HUES6 (cell line): ENCODE measurements at regions not wholly inside any gene's neighbourhood (a gene's known extent, or its start where the extent isn't known, plus 50 kb on each side); places are given as distances from the start of the nearest gene placed in this dataset.

ENCODE experiments used
- H3K27ac ChIP-seq: 2 replicates; pipeline ENCODE4 v1.7.0; 2013; ENCODE audit warnings: low read depth, mild to moderate bottlenecking, low read length, inconsistent platforms
- H3K27me3 ChIP-seq: 2 replicates; pipeline ENCODE4 v1.6.1; 2013; ENCODE audit warnings: low read length; ENCODE audit not compliant: control insufficient read depth, insufficient read depth
- H3K36me3 ChIP-seq: 2 replicates; pipeline ENCODE4 v1.6.1; 2013; ENCODE audit warnings: low read length; ENCODE audit not compliant: control insufficient read depth, insufficient read depth
- H3K4me1 ChIP-seq: 2 replicates; pipeline ENCODE4 v1.6.1; 2013; ENCODE audit warnings: low read length; ENCODE audit not compliant: control insufficient read depth, insufficient read depth
- H3K4me3 ChIP-seq: 2 replicates; pipeline ENCODE4 v1.5.1; 2013; ENCODE audit warnings: low read depth, low read length
- H3K9ac ChIP-seq: one replicate; pipeline ENCODE4 v1.6.1; 2013; ENCODE audit warnings: mild to moderate bottlenecking, low read length
- H3K9me3 ChIP-seq: 2 replicates; pipeline ENCODE4 v1.6.1; 2013; ENCODE audit warnings: low read depth, low read length; ENCODE audit not compliant: control insufficient read depth, insufficient read depth

DNA sequence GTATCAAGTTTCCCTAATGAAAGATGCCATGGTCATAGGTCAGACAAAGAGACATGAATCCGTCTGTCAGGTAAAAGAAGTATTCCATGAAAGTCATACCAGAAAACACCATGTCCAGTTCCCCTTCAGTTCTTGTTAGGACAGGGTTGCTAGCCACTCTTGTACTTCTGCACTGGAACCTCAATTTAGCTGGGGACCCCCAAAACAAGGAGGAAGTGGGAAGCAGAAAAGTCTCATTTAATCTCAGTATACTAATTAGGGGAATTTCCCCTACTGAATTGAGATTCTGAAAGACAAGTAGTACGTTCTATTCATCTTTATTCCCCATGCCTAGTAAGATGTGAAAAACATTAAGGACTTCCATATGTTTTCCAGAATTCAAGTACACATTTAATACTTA is 1289.9 kb upstream of the B3GALT2 start:
- Histone ChIP-seq H3K4me1 (no peaks in the 10 kb centered on the region), H3K9ac (no peak overlapping the region), H3K4me3 (no peak overlapping the region), H3K9me3 (no peaks in the 10 kb centered on the region), H3K27me3 (no peaks in the 10 kb centered on the region), H3K36me3 (no peaks in the 10 kb centered on the region), H3K27ac (no peak overlapping the region)

DNA sequence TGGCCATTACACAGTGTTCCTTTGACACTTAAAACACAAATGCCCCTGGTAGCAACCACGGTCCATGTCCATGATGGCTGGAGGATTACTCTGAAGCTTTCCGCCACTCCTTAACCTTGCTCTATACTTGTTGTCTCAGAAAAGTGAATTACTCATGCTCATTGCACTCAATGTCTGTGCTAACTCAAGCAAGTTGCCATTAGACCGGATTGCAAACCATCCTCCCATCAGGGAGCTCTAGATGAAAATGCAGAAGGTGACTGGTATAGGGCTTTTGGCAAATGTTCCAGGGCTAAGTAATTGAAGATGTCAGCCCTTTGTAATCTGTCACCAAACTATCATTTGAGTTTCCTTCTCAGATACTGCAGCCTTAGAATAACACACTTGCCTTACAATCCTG is 1288.3 kb upstream of the B3GALT2 start:
- no peaks in the 10 kb centered on the region for H3K4me1 ChIP-seq
- H3K9me3 ChIP-seq: no peaks in the 10 kb centered on the region
- H3K27ac ChIP-seq: no peak overlapping the region
- no peaks in the 10 kb centered on the region for H3K36me3 ChIP-seq
- H3K4me3 ChIP-seq: no peak overlapping the region
- H3K9ac ChIP-seq: no peak overlapping the region
- no peaks in the 10 kb centered on the region for H3K27me3 ChIP-seq

- H3K27ac ChIP-seq: no peak overlapping the region
- H3K9me3 ChIP-seq: no peaks in the 10 kb centered on the region
- H3K36me3 ChIP-seq: no peaks in the 10 kb centered on the region
- no peaks in the 10 kb centered on the region for H3K27me3 ChIP-seq
- no peak overlapping the region for H3K4me3 ChIP-seq
- no peaks in the 10 kb centered on the region for H3K4me1 ChIP-seq
- no peak overlapping the region for H3K9ac ChIP-seq
These were observed 1287.4 kb upstream of the B3GALT2 start for GRCh38 chr1:194473766-194474165.

- Histone ChIP-seq H3K27me3 (no peaks in the 10 kb centered on the region), H3K9me3 (no peaks in the 10 kb centered on the region), H3K27ac (no peak overlapping the region), H3K4me1 (no peaks in the 10 kb centered on the region), H3K9ac (no peak overlapping the region), H3K36me3 (no peaks in the 10 kb centered on the region), H3K4me3 (no peak overlapping the region)
These were observed 1282.9 kb upstream of the B3GALT2 start for GRCh38 chr1:194469282-194469681.

DNA sequence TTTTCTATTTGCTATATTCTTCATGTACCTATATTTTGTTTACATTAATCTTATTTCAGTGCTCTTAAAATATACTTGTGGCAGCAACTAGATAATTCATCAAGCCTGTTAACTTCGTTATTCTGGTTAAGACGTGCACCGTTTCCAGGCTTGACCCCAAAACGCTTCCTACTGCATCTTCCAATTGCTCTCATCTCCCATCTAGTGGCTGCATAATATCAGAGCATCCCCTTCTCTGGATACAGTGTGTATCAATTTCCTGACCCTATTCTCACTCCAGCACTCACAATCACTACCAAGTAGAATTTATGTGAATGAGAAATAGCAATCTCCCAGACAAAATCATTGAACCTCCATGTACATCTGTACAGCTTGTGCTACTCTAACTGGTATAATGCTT is 1280.3 kb upstream of the B3GALT2 start:
- Histone ChIP-seq H3K27ac (no peak overlapping the region), H3K36me3 (no peaks in the 10 kb centered on the region), H3K4me3 (no peak overlapping the region), H3K27me3 (no peaks in the 10 kb centered on the region), H3K4me1 (no peaks in the 10 kb centered on the region), H3K9ac (no peak overlapping the region), H3K9me3 (no peaks in the 10 kb centered on the region)

DNA sequence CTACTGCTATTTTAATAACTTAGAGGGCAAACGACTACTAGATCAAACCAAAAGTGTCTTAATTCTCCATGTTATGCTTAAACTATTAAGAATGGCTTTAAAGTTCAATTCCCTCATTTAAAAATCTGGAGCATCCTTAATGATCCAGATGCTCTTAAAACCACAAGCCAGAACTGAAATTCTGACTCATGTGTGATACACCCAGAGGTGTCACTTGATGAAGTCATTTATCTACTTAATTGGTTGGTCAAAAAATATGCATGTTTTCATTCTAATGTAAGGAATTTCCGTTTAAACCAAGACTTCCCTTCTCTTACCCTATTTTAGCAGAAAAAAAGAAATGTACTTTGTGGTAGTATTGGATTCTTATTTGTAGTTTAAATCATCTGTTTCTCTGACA is 1261.2 kb upstream of the B3GALT2 start:
- H3K9me3 ChIP-seq: no peaks in the 10 kb centered on the region
- H3K4me3 ChIP-seq: no peak overlapping the region
- no peak overlapping the region for H3K9ac ChIP-seq
- no peaks in the 10 kb centered on the region for H3K4me1 ChIP-seq
- no peaks in the 10 kb centered on the region for H3K36me3 ChIP-seq
- no peaks in the 10 kb centered on the region for H3K27me3 ChIP-seq
- H3K27ac ChIP-seq: no peak overlapping the region

DNA sequence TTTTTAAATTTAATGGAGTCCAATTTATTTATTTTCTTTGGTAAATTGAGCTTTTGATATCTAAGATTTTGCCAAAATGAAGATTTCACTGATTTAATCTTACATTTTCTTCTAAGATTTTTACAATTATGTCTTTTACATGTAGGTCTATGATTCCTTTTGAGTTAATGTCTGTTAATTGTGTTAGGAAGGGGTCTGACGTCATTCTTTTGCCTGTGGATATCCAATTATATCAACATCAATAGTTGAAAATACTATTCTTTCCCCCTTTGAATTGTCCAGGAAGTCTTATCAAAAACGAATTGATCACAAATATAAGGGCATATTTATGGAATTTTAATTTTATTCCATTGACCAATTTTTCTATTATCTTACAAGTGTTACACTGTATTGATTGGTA is 1258.8 kb upstream of the B3GALT2 start:
- Histone ChIP-seq H3K4me1 (no peaks in the 10 kb centered on the region), H3K9ac (no peak overlapping the region), H3K9me3 (no peaks in the 10 kb centered on the region), H3K36me3 (no peaks in the 10 kb centered on the region), H3K27ac (no peak overlapping the region), H3K27me3 (no peaks in the 10 kb centered on the region), H3K4me3 (no peak overlapping the region)

DNA sequence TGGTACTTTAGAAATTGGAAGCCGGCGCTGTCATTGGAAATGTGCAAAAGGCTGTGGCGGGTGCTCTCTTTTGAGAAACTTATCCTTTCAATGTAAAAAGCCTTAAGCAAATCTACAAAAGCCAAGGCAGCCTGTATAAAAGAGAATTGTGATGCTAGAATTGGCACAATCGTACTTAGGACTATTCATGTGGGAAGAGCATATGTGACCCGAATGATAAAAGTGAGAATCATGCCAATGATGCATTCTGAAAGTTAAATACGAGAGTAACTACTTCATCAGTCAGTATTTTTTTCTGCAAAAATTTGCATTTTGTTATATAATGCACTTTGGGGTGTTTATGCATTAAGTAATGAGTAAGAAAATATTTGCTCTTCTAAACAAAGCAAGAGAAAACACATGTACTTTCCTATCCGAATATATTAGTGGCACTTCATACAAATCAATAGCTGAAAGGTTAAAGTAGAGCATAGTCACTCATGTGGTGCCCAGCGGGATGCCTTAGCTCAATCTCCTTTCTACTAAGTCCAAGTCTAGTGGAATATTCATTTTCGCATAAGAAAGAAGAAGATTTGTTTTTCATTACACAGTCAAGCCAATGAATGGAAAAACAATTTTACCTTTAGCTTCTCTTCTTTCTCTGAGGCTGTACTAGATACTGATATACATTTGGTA is 1256.6 kb upstream of the B3GALT2 start:
- Histone ChIP-seq H3K4me3 (no peak overlapping the region), H3K27me3 (no peaks in the 10 kb centered on the region), H3K4me1 (no peaks in the 10 kb centered on the region)

DNA sequence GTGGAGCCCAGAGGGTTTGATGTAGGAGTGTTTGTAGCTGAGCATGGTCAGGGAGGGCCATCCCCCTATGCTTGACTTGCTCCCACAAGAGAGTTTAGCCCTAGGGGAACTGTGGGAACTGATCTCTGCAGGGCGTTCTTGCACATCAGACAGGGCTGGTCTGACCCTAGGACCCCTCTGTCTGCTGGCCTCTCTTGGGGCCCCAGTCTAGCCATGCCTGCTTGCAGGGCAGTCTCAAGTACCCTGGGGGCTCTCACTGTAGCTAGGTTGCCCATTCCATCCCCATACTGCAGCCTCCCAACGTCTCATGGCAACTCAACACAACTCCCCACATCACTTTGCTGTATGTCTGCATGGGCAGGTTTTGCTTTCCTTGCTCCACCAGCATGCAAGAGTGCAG is 1250.7 kb upstream of the B3GALT2 start:
- Histone ChIP-seq H3K9ac (no peak overlapping the region), H3K4me1 (no peaks in the 10 kb centered on the region)

More for the DNA sequence above, 1256.6 kb upstream of the B3GALT2 start:
- no peak overlapping the region for H3K27ac ChIP-seq
- H3K9me3 ChIP-seq: no peaks in the 10 kb centered on the region
- H3K9ac ChIP-seq: no peak overlapping the region
- no peaks in the 10 kb centered on the region for H3K36me3 ChIP-seq

DNA sequence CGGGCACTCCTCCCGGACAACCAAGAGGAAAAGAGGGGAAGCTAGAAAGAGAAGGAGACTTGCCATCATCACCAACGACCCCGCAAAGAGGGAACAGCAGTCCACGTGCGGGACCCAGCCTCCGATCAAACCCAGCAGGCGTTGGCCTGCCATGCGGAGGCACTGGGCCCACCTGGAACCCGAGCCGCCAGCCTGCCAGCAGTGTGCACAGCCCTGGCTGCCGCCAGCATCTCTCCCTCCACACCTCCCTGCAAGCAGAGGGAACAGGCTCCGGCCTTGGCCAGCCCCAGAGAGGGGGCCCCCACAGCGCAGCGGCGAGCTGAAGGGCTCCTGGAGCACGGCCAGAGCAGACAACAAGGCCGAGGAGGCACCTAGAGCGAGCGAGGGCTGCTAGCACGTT is 1244.7 kb upstream of the B3GALT2 start:
- no peaks in the 10 kb centered on the region for H3K27me3 ChIP-seq
- H3K4me3 ChIP-seq: no peak overlapping the region
- no peak overlapping the region for H3K27ac ChIP-seq
- no peaks in the 10 kb centered on the region for H3K4me1 ChIP-seq
- H3K36me3 ChIP-seq: no peaks in the 10 kb centered on the region
- no peak overlapping the region for H3K9ac ChIP-seq
- no peaks in the 10 kb centered on the region for H3K9me3 ChIP-seq

More for the DNA sequence above, 1250.7 kb upstream of the B3GALT2 start:
- H3K4me3 ChIP-seq: no peak overlapping the region
- H3K36me3 ChIP-seq: no peaks in the 10 kb centered on the region
- no peaks in the 10 kb centered on the region for H3K9me3 ChIP-seq
- no peak overlapping the region for H3K27ac ChIP-seq
- H3K27me3 ChIP-seq: no peaks in the 10 kb centered on the region

DNA sequence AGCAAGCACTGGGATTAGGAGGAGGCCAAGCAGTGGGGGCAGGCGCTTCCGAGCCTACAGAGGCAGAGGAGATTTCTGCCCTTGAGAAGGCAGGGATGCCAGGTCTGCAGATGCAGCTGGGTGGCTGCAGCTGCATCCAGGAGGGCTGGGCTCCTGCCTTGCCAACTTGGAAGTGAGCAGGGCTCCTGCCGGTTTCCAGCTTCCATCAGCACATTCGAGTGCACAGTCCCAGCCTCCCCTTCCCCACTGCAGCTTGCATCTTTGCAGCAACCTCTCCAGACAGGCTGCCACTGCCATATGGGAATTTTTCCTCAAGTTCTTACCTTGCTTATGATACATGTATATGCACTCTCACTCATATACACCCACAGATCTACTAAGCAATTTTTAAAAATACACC is 1234.3 kb upstream of the B3GALT2 start:
- Histone ChIP-seq H3K9ac (no peak overlapping the region), H3K9me3 (peaks cover 20% of the 10 kb centered on the region), H3K4me3 (no peak overlapping the region), H3K36me3 (no peaks in the 10 kb centered on the region), H3K27ac (no peak overlapping the region), H3K27me3 (no peaks in the 10 kb centered on the region), H3K4me1 (no peaks in the 10 kb centered on the region)

DNA sequence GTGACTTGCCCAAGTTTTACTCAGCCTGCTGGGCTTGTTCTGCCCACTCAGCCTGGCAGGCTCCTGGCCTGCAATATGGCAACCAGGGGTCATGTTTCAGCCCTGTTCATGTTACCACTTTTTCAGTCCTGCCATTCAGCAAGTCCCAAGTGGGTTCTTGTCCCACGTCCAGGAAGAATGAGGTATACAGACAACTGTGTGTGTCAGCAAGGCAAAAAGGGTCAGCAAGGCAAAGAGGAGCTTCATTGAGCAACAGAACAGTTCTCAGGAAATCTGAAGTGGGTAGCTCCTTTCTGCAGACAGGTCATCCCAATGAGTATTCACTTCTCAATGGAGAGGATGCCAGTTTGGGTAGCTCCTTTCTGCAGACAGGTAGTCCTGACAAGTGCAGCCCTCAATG is 1233.3 kb upstream of the B3GALT2 start:
- Histone ChIP-seq H3K4me3 (no peak overlapping the region), H3K9ac (no peak overlapping the region), H3K9me3 (peaks cover 20% of the 10 kb centered on the region), H3K27ac (no peak overlapping the region), H3K36me3 (no peaks in the 10 kb centered on the region), H3K27me3 (no peaks in the 10 kb centered on the region), H3K4me1 (no peaks in the 10 kb centered on the region)
